Esophagus squamous epithelium (tissue), 4 donors: ENCODE measurements at regions not wholly inside any gene's neighbourhood (a gene's known extent, or its start where the extent isn't known, plus 50 kb on each side); places are given as distances from the start of the nearest gene placed in this dataset.

ENCODE experiments used
- POLR2A ChIP-seq, 4 donors: fragments of 450-650 bp; IDR thresholded peaks; one replicate each; pipeline ENCODE4 v1.6.1; 2017; ENCODE audit warnings: antibody characterized with exemption in 4 of 4, mild to moderate bottlenecking in 4 of 4, moderate library complexity in 3 of 4
- TF ChIP-seq, protein P1 (sequence below), 6 experiments: fragments of 450-650 bp in 4 of 6; fragments of 200-600 bp in 2 of 6; sonication (generic) in 2 of 6; IDR thresholded peaks; one replicate each; pipeline ENCODE4 v1.5.1; 2016 to 2019; ENCODE audit warnings: antibody characterized with exemption in 6 of 6, mild to moderate bottlenecking in 4 of 6, moderate library complexity in 4 of 6

DNA sequence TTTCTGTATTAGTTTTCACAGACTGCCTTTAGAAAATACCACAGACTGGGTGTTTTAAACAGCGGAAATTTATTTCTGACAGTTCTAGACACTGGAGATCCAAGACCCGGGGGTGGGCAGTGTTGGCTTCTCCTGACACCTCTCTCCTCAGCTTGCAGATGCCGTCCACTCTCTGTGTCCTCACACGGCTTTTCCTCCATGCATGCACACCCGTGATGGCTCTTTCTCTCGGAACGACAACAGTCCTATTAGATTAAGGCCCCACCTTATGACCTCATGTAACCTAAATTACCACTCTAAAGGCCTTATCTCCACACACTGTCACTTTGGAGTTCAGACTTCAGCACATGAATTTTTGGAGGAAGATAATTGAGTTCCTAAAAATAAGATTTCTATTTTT is 142.9 kb upstream of the VWC2 start:
- TF ChIP-seq, protein P1, sequence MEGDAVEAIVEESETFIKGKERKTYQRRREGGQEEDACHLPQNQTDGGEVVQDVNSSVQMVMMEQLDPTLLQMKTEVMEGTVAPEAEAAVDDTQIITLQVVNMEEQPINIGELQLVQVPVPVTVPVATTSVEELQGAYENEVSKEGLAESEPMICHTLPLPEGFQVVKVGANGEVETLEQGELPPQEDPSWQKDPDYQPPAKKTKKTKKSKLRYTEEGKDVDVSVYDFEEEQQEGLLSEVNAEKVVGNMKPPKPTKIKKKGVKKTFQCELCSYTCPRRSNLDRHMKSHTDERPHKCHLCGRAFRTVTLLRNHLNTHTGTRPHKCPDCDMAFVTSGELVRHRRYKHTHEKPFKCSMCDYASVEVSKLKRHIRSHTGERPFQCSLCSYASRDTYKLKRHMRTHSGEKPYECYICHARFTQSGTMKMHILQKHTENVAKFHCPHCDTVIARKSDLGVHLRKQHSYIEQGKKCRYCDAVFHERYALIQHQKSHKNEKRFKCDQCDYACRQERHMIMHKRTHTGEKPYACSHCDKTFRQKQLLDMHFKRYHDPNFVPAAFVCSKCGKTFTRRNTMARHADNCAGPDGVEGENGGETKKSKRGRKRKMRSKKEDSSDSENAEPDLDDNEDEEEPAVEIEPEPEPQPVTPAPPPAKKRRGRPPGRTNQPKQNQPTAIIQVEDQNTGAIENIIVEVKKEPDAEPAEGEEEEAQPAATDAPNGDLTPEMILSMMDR (IDR thresholded peaks at IDR 0.05), result no peak
- no peak for TF ChIP-seq POLR2A (IDR thresholded peaks at IDR 0.05)
